Transverse colon (tissue), 4 donors: ENCODE measurements at regions not wholly inside any gene's neighbourhood (a gene's known extent, or its start where the extent isn't known, plus 50 kb on each side); places are given as distances from the start of the nearest gene placed in this dataset.

Experiments
- CTCF ChIP-seq, 5 experiments: fragments of 200-600 bp in 3 of 5; fragments of 450-650 bp in 2 of 5; sonication (generic) in 3 of 5; IDR thresholded peaks; 1 replicate in 2 of 5; 2 replicates in 3 of 5; pipeline ENCODE4 v1.5.1; 2016 to 2017; ENCODE audit warnings: antibody characterized with exemption in 5 of 5, inconsistent platforms in 3 of 5, mild to moderate bottlenecking in 2 of 5, moderate library complexity in 1 of 5
- POLR2AphosphoS5 ChIP-seq, 3 donors: sonication (generic); formaldehyde crosslinking; IDR thresholded peaks; one replicate each; pipeline ENCODE4 v1.6.1; 2016; ENCODE audit warnings: antibody characterized with exemption in 3 of 3

GRCh38 chr17:15023589-15024336 is 241.4 kb downstream of the PMP22 start:
- TF ChIP-seq CTCF (IDR thresholded peaks at IDR 0.05): no peak
- TF ChIP-seq POLR2AphosphoS5 (IDR thresholded peaks at IDR 0.05): no peak
